Suprapubic skin (tissue), 4 donors: ENCODE measurements at regions not wholly inside any gene's neighbourhood (a gene's known extent, or its start where the extent isn't known, plus 50 kb on each side); places are given as distances from the start of the nearest gene placed in this dataset.
"Not testable (repeated sequence)": the region's sequence is repeated elsewhere in the genome, so short reads cannot be mapped to it uniquely, and the experiment has no call there.

Source experiments
- DNase-seq, 2 donors: peaks; one replicate each; pipeline ENCODE4 v3.0.0-alpha.2; 2019; ENCODE audit warnings: low spot score in 2 of 2
- H3K27ac ChIP-seq: fragments of 200-600 bp; sonication (generic); one replicate; pipeline ENCODE4 v1.5.1; 2019
- H3K27me3 ChIP-seq: fragments of 200-600 bp; sonication (generic); one replicate; pipeline ENCODE4 v1.5.1; 2019
- H3K36me3 ChIP-seq: fragments of 200-600 bp; sonication (generic); one replicate; pipeline ENCODE4 v1.5.1; 2019
- H3K4me1 ChIP-seq: fragments of 200-600 bp; sonication (generic); one replicate; pipeline ENCODE4 v1.5.1; 2019
- H3K4me3 ChIP-seq: fragments of 200-600 bp; sonication (generic); one replicate; pipeline ENCODE4 v1.5.1; 2019; ENCODE audit warnings: mild to moderate bottlenecking
- H3K9me3 ChIP-seq: fragments of 200-600 bp; sonication (generic); one replicate; pipeline ENCODE4 v1.5.1; 2019
- EP300 ChIP-seq: sonication (generic); formaldehyde crosslinking; IDR thresholded peaks from one replicate; pipeline ENCODE4 v1.6.1; 2017; ENCODE audit warnings: antibody characterized with exemption
- POLR2A ChIP-seq, 2 donors: fragments of 450-650 bp; IDR thresholded peaks; one replicate each; pipeline ENCODE4 v1.6.1; 2017; ENCODE audit warnings: antibody characterized with exemption in 2 of 2, mild to moderate bottlenecking in 2 of 2, moderate library complexity in 2 of 2
- POLR2AphosphoS5 ChIP-seq, 3 donors: sonication (generic); formaldehyde crosslinking; IDR thresholded peaks; one replicate each; pipeline ENCODE4 v1.6.1; 2017; ENCODE audit warnings: antibody characterized with exemption in 3 of 3
- WGBS: methylation state at CpG from one replicate; pipeline ENCODE4 v1.1.5; 2018; 5-methylcytosine and 5-hydroxymethylcytosine counted together
- TF ChIP-seq, protein P1 (sequence below), 2 donors: fragments of 200-600 bp in 1 of 2; fragments of 450-650 bp in 1 of 2; sonication (generic) in 1 of 2; IDR thresholded peaks; one replicate each; pipeline ENCODE4 v1.5.1; 2016 to 2019; ENCODE audit warnings: antibody characterized with exemption in 2 of 2, mild to moderate bottlenecking in 1 of 2, moderate library complexity in 1 of 2

DNA sequence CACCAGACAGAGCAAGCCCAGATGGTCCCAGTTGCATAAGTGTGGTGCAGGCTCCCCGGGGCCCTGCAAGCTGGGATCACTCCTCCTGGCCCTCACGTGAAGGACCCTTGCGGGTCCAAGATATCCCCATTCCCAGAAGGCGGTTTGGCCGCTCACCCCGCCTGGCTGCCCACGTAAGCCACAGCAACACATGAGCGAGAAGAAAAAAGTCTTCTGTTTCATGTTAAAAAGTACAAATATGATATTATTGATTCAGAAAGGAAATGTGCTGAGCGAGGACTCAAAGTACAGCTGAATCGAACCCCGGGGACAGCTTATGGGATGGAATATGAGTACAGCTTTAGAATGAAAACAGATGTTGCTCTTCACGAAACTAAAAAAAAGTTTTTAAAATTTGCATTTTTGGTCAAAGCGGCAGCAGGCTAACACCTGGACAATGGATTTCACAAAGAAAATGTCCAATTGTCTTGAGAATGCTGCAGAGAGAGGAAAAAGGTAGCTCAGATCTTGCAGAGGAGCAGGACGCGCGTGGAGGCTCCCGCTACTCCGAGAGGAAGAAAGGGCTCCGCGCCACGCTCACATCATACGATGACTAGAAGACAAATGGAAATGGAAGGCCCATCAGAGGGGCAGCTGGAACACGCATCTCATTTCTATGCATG is 427.6 kb downstream of the IRX1 start:
- TF ChIP-seq EP300, result no peak
- no peak for TF ChIP-seq POLR2AphosphoS5 (IDR thresholded peaks at IDR 0.05)
- TF ChIP-seq, protein P1, sequence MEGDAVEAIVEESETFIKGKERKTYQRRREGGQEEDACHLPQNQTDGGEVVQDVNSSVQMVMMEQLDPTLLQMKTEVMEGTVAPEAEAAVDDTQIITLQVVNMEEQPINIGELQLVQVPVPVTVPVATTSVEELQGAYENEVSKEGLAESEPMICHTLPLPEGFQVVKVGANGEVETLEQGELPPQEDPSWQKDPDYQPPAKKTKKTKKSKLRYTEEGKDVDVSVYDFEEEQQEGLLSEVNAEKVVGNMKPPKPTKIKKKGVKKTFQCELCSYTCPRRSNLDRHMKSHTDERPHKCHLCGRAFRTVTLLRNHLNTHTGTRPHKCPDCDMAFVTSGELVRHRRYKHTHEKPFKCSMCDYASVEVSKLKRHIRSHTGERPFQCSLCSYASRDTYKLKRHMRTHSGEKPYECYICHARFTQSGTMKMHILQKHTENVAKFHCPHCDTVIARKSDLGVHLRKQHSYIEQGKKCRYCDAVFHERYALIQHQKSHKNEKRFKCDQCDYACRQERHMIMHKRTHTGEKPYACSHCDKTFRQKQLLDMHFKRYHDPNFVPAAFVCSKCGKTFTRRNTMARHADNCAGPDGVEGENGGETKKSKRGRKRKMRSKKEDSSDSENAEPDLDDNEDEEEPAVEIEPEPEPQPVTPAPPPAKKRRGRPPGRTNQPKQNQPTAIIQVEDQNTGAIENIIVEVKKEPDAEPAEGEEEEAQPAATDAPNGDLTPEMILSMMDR (IDR thresholded peaks at IDR 0.05), result no peak
- TF ChIP-seq POLR2A (IDR thresholded peaks at IDR 0.05), result no peak
- Histone ChIP-seq H3K4me1 (peaks cover 7% of the 10 kb centered on the region), H3K27me3 (no peaks in the 10 kb centered on the region), H3K4me3 (no peak overlapping the region), H3K27ac (no peak overlapping the region), H3K36me3 (no peaks in the 10 kb centered on the region), H3K9me3 (no peaks in the 10 kb centered on the region)
- 63% methylated on average over 23 of the region's 23 CpGs for whole genome bisulfite sequencing
- no peak for DNase-seq

DNA sequence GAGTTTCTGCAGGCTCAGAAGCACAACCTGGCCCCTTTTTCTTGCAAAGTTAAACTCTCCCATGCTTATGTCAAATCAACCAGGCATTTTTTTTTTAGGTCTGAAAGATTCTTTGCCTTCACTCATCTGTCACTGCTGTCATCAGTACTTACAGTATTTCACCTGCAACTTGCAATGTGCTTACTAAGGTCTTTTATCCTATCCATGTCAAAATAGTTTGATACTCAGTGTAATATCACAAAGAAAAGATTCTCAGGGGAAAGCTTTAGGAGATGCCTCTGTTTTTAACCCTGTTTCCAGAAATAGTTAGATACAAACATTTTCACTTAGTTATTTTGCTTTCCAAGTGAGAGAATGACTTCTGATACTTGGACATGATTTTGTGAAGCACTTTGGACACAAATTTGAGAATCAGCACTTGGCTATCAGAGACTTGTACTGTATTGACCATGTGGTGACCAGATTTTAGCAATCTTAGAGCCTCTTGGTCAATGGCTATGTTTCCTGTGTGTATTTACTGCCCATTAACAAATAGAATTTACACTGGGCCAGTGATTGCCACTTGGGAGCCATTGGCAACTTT is 428.2 kb downstream of the IRX1 start:
- Histone ChIP-seq H3K4me1 (peaks cover 13% of the 10 kb centered on the region), H3K27ac (no peak overlapping the region), H3K27me3 (no peaks in the 10 kb centered on the region), H3K4me3 (no peak overlapping the region), H3K9me3 (no peaks in the 10 kb centered on the region), H3K36me3 (no peaks in the 10 kb centered on the region)
- TF ChIP-seq, protein P1 (IDR thresholded peaks at IDR 0.05), result no peak
- TF ChIP-seq POLR2A (IDR thresholded peaks at IDR 0.05) (no peak), EP300 (no peak), POLR2AphosphoS5 (IDR thresholded peaks at IDR 0.05) (no peak)
- DNase-seq, result no peak

DNA sequence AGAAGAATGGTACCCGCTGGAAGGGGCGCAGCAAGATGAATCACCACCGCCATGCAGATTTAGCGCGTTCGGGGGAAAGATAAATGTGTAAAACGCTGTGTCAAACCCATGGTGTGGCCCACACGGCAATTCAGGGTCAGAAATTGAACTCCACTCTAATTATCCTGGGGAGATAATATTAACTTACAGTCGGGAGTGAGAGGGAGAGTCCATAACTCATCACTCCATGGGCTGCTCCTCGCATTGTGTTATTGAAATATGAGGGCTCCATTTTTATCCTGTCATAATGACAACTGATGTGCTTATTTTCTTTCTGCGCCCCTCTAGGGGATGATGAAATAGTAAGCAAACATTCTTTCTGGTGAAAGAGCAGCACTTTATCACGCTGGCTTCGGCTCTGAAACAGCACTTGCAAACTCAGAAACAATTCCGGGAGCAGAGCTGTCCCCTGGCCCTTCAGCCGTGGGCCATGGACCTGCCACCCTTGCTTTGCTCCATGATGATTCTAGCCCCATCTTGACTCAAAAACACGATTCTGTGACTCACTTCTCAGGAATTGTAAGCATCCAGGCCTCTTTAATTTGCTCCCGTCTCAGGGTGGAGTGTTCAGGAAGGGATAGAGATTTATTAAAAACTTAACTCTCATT is 431.6 kb downstream of the IRX1 start:
- Histone ChIP-seq H3K4me1 (peaks cover 6% of the 10 kb centered on the region), H3K4me3 (no peak overlapping the region), H3K9me3 (no peaks in the 10 kb centered on the region), H3K27ac (no peak overlapping the region), H3K36me3 (no peaks in the 10 kb centered on the region), H3K27me3 (no peaks in the 10 kb centered on the region)
- no peak for DNase-seq
- TF ChIP-seq POLR2A (IDR thresholded peaks at IDR 0.05), result no peak
- TF ChIP-seq, protein P1 (IDR thresholded peaks at IDR 0.05), result no peak
- TF ChIP-seq POLR2AphosphoS5 (IDR thresholded peaks at IDR 0.05), result no peak
- TF ChIP-seq EP300, result no peak
- 69% methylated on average over 14 of the region's 17 CpGs for WGBS

DNA sequence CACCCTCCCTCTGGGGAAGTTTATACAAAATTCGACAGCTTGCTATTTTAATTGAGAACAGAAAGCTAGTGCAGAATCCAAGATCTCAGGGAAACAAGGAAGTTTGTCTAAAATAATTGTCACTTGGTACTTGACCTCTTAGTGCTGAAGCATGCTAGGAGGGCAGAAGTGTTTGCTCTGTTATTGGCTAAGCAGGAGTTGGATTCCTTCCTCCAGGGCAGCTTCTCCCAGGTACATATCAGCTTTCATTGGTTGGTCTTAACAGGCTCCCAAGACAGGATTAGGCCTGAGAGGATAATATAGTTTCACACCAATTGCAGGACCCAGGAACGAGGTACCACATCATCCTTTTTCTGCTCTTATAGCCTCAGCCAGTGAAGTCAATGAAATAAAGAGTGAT is 432.8 kb downstream of the IRX1 start:
- 40% methylated on average over 2 of the region's 2 CpGs for WGBS
- H3K4me1 ChIP-seq, result peaks cover 6% of the 10 kb centered on the region
- H3K27me3 ChIP-seq, result no peaks in the 10 kb centered on the region
- no peak overlapping the region for H3K27ac ChIP-seq
- no peak overlapping the region for H3K4me3 ChIP-seq
- no peak for TF ChIP-seq POLR2A (IDR thresholded peaks at IDR 0.05)
- TF ChIP-seq, protein P1 (IDR thresholded peaks at IDR 0.05), result no peak
- TF ChIP-seq POLR2AphosphoS5 (IDR thresholded peaks at IDR 0.05), result no peak
- TF ChIP-seq EP300, result no peak
- DNase-seq, result no peak
- H3K36me3 ChIP-seq, result no peaks in the 10 kb centered on the region
- no peaks in the 10 kb centered on the region for H3K9me3 ChIP-seq

DNA sequence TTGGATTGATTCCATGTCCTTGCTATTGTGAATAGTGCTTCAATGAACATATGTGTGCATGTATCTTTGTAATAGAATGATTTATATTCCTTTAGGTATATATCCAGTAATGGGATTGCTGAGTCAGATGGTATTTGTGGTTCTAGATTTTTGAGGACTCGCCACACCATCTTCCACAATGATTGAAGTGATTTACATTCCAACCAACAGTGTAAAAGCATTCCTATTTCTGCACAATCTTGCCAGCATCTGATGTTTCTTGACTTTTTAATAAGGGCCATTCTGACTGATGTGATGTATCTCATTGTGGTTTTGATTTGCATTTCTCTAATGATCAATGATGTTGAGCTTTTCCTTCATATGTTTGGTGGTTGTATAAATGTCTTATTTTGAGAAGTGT is 437.9 kb downstream of the IRX1 start:
- DNase-seq, H3K36me3 ChIP-seq, H3K4me3 ChIP-seq, H3K27ac ChIP-seq, H3K27me3 ChIP-seq, H3K9me3 ChIP-seq, H3K4me1 ChIP-seq: not testable (repeated sequence)
- WGBS, result 78% methylated on average over 1 of the region's 1 CpG
